Hepatocyte (in vitro differentiated cells): ENCODE measurements at regions not wholly inside any gene's neighbourhood (a gene's known extent, or its start where the extent isn't known, plus 50 kb on each side); places are given as distances from the start of the nearest gene placed in this dataset.

Source experiments
- DNase-seq: peaks from one replicate; pipeline ENCODE4 v3.0.0-alpha.2; 2016; ENCODE audit warnings: low spot score
- H2AFZ ChIP-seq: fragments of 200-600 bp; sonication (generic); 2 replicates; pipeline ENCODE4 v1.6.0; 2016; ENCODE audit warnings: antibody characterized with exemption, mild to moderate bottlenecking
- H3K27ac ChIP-seq: fragments of 200-600 bp; sonication (generic); 2 replicates; pipeline ENCODE4 v1.5.1; 2016; ENCODE audit warnings: mild to moderate bottlenecking
- H3K27me3 ChIP-seq: fragments of 200-600 bp; sonication (generic); 2 replicates; pipeline ENCODE4 v1.6.1; 2016
- H3K36me3 ChIP-seq: fragments of 200-600 bp; sonication (generic); replicated peaks from 2 replicates; pipeline ENCODE4 v1.5.1; 2016; ENCODE audit warnings: low read depth; ENCODE audit not compliant: insufficient read depth
- H3K4me1 ChIP-seq: fragments of 200-600 bp; sonication (generic); 2 replicates; pipeline ENCODE4 v1.5.1; 2016; ENCODE audit warnings: mild to moderate bottlenecking, moderate library complexity; ENCODE audit not compliant: insufficient read depth
- H3K4me2 ChIP-seq: fragments of 200-600 bp; sonication (generic); 2 replicates; pipeline ENCODE4 v1.6.0; 2016
- H3K4me3 ChIP-seq: fragments of 200-600 bp; sonication (generic); 2 replicates; pipeline ENCODE4 v1.5.1; 2016; ENCODE audit warnings: mild to moderate bottlenecking
- H3K79me2 ChIP-seq: fragments of 200-600 bp; sonication (generic); 2 replicates; pipeline ENCODE4 v1.6.0; 2017; ENCODE audit warnings: mild to moderate bottlenecking
- H3K9me2 ChIP-seq: fragments of 200-600 bp; sonication (generic); replicated peaks from 2 replicates; pipeline ENCODE4 v1.6.0; 2017; ENCODE audit warnings: mild to moderate bottlenecking; ENCODE audit not compliant: insufficient read depth
- H3K9me3 ChIP-seq: fragments of 200-600 bp; sonication (generic); 2 replicates; pipeline ENCODE4 v1.5.1; 2016; ENCODE audit warnings: low read depth, mild to moderate bottlenecking
- H4K20me1 ChIP-seq: fragments of 200-600 bp; sonication (generic); 2 replicates; pipeline ENCODE4 v1.6.0; 2016; ENCODE audit warnings: mild to moderate bottlenecking; ENCODE audit not compliant: insufficient read depth, poor library complexity, severe bottlenecking
- CTCF ChIP-seq: fragments of 200-600 bp; sonication (generic); IDR thresholded peaks from 2 replicates; pipeline ENCODE4 v1.5.1; 2016; ENCODE audit warnings: antibody characterized with exemption, mild to moderate bottlenecking; ENCODE audit not compliant: poor library complexity
- EZH2 ChIP-seq: fragments of 200-600 bp; sonication (generic); IDR thresholded peaks from 2 replicates; pipeline ENCODE4 v1.6.1; 2016; ENCODE audit warnings: antibody characterized with exemption, mild to moderate bottlenecking, borderline replicate concordance
- EZH2phosphoT487 ChIP-seq: fragments of 200-600 bp; sonication (generic); IDR thresholded peaks from one replicate; pipeline ENCODE4 v1.6.1; 2018; ENCODE audit warnings: antibody characterized with exemption, mild to moderate bottlenecking, low read depth, moderate library complexity; ENCODE audit not compliant: unreplicated experiment, severe bottlenecking
- WGBS: methylation state at CpG from one replicate; pipeline ENCODE4 v1.1.6; 2016; ENCODE audit warnings: low lambda C conversion rate; ENCODE audit errors: missing lambda C conversion rate; 5-methylcytosine and 5-hydroxymethylcytosine counted together

DNA sequence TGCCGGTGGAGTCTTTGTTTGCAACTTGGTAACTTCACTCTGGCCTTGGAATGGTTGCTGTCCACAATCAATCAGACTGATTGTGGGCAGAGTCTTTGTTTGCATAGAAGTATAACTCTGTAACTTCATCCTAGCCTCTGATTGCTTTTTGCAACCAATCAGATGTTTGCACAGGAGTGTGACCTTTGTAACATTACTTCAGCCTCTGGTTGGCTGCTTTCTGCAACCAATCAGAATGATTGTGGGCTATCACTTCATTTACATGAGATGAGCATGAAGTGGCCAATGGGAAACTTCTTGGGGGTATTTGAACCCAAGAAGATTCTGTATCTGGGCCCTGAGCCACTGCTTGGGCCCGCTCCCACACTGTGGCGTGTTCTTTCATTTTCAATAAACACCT is 79.6 kb upstream of the CLDN5 start:
- H3K27ac ChIP-seq, result peak overlapping the region; percentile 8
- no peaks in the 10 kb centered on the region for H3K9me3 ChIP-seq
- no peaks in the 10 kb centered on the region for H3K36me3 ChIP-seq
- peaks cover 5% of the 10 kb centered on the region for H3K27me3 ChIP-seq
- no peaks in the 10 kb centered on the region for H3K9me2 ChIP-seq
- no peak overlapping the region for H3K4me2 ChIP-seq
- H3K4me3 ChIP-seq, result no peak overlapping the region
- DNase-seq, result peak; percentile 25
- no peak for TF ChIP-seq EZH2
- no peak for TF ChIP-seq CTCF
- no peak for TF ChIP-seq EZH2phosphoT487
- 84% methylated on average over 3 of the region's 3 CpGs for WGBS
- no peaks in the 10 kb centered on the region for H3K79me2 ChIP-seq
- no peak overlapping the region for H2AFZ ChIP-seq
- no peaks in the 10 kb centered on the region for H4K20me1 ChIP-seq
- H3K4me1 ChIP-seq, result no peaks in the 10 kb centered on the region

DNA sequence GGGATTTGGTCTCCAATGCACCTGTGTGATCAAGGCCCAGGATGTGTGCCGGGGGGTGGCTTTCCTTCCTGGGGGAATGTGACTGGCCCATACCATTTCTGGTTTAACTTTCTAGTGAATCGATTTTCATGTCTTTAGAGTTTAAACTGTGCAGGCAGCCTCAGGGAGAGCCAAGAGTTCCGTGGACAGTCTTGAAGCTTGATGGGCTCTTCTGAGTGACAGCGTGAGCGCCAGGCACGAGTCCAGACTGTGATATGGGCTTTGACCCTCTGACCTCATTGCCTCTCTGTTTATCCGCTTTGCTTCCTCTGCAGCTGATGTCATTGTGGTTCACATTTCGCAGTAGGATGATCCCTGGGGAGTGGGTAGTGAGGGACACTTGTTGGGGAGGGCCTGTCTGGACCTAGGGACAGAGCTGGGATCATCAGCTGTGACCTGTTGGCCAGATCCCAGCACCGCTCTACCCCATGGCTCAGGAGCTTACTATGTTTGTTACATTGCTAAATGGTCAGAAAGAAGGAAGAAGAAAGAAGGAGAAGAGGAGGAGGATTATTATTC is 80.6 kb upstream of the CLDN5 start:
- 69% methylated on average over 9 of the region's 9 CpGs for WGBS

DNA sequence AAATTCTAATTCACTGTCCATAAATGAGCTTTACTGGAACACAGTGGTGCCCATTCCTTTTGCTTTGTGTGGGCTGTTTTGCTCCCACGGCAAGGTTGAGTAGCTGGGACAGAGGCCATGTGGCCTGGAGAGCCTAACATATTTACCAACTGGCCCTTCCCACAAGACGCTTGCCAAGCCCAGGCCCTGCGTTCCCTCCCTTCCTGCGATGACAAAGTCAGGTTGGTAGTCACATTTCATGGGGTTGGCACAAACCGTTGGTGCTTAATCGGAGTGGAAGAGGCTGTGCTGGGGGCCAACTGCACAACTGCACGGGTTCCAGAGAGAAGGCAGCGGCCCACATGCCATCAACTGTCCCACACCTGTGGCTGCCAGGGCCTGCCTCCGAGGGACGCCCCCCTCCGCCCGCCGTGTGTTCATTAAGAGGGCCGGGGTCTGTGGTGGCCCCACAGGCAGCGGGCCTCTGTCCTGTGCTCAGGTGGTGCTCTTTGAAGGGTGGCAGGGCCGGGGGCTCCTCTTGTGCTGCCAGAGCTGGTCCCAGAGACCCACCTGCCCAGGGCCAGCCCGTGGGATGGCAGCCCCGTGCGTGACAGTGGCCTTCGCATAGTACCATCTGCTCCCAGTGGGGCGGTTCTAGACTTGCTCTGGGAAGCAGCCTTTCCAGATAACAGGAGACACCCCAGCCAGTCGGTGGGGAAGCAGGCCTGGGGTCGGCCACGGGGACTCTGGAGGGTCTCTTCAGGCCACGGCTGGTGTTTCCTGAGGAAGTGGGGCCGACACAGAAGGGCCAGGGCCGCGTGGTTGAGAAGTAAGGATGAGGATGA is 81.5 kb upstream of the CLDN5 start:
- H2AFZ ChIP-seq, result no peak overlapping the region
- no peaks in the 10 kb centered on the region for H3K9me2 ChIP-seq
- no peak overlapping the region for H3K4me2 ChIP-seq
- 85% methylated on average over 27 of the region's 28 CpGs for WGBS
- no peaks in the 10 kb centered on the region for H3K79me2 ChIP-seq
- peaks cover 5% of the 10 kb centered on the region for H3K27me3 ChIP-seq
- TF ChIP-seq EZH2, result no peak
- no peak for TF ChIP-seq CTCF
- no peak for TF ChIP-seq EZH2phosphoT487
- no peaks in the 10 kb centered on the region for H3K4me1 ChIP-seq
- no peak overlapping the region for H3K4me3 ChIP-seq
- H3K36me3 ChIP-seq, result no peaks in the 10 kb centered on the region
- DNase-seq, result no peak
- no peaks in the 10 kb centered on the region for H4K20me1 ChIP-seq
- no peaks in the 10 kb centered on the region for H3K9me3 ChIP-seq
- H3K27ac ChIP-seq, result no peak overlapping the region

More for the DNA sequence above, 80.6 kb upstream of the CLDN5 start:
- Histone ChIP-seq H3K79me2 (no peaks in the 10 kb centered on the region), H3K9me3 (no peaks in the 10 kb centered on the region), H4K20me1 (no peaks in the 10 kb centered on the region), H3K36me3 (no peaks in the 10 kb centered on the region), H3K4me1 (no peaks in the 10 kb centered on the region), H3K9me2 (no peaks in the 10 kb centered on the region), H2AFZ (no peak overlapping the region), H3K27ac (no peak overlapping the region), H3K27me3 (peaks cover 5% of the 10 kb centered on the region), H3K4me3 (no peak overlapping the region), H3K4me2 (no peak overlapping the region)
- DNase-seq, result no peak
- no peak for TF ChIP-seq EZH2phosphoT487

DNA sequence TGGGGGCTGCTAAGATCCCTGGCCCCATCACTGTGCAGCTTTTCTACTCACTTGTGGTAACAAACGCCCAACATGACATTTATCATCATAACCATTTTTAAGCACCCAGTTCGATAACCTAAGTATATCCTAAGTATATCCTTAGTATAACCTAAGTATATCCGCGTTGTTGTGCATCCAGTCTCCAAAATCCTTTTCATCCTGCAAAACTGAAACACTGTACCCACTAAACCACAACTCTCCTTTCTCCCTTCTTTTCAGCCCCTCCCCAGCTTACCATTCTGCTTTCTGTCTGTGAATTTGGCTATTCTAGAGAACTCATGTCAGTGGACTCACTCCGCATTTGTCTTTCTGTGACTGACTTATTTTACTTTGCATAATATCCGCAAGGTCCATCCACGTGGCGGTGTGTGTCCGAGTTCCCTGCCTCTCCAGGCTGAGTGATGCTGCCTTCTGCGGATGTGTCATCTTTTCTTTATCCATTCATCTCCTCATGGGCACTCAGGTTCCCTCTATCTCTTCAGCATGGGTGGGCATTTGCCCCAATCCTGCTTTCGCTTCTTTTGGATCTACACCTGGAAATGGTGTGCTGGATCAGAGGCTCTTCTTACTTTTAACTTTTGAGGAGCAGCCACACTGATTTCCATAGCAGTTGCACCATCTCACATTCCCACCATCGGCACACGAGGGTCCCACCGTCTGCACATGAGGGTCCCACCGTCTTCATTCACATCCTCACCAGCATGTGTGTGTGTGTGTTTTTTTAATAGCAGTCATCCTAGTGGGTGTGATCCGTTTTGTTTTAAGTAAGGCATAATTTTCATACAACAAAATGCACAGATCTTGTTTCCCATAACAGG is 82.4 kb upstream of the CLDN5 start:
- H3K4me2 ChIP-seq, result no peak overlapping the region

More for the DNA sequence above, 82.4 kb upstream of the CLDN5 start:
- Histone ChIP-seq H3K9me2 (no peaks in the 10 kb centered on the region), H3K27ac (no peak overlapping the region), H3K4me3 (no peak overlapping the region), H3K79me2 (no peaks in the 10 kb centered on the region), H3K27me3 (peaks cover 5% of the 10 kb centered on the region), H2AFZ (no peak overlapping the region), H4K20me1 (no peaks in the 10 kb centered on the region), H3K36me3 (no peaks in the 10 kb centered on the region), H3K4me1 (no peaks in the 10 kb centered on the region), H3K9me3 (no peaks in the 10 kb centered on the region)
- no peak for DNase-seq
- no peak for TF ChIP-seq EZH2phosphoT487
- no peak for TF ChIP-seq CTCF
- TF ChIP-seq EZH2, result no peak
- WGBS, result 88% methylated on average over 16 of the region's 16 CpGs
